ENCODE measurements at regions not wholly inside any gene's neighbourhood (a gene's known extent, or its start where the extent isn't known, plus 50 kb on each side); places are given as distances from the start of the nearest gene placed in this dataset.

DNA sequence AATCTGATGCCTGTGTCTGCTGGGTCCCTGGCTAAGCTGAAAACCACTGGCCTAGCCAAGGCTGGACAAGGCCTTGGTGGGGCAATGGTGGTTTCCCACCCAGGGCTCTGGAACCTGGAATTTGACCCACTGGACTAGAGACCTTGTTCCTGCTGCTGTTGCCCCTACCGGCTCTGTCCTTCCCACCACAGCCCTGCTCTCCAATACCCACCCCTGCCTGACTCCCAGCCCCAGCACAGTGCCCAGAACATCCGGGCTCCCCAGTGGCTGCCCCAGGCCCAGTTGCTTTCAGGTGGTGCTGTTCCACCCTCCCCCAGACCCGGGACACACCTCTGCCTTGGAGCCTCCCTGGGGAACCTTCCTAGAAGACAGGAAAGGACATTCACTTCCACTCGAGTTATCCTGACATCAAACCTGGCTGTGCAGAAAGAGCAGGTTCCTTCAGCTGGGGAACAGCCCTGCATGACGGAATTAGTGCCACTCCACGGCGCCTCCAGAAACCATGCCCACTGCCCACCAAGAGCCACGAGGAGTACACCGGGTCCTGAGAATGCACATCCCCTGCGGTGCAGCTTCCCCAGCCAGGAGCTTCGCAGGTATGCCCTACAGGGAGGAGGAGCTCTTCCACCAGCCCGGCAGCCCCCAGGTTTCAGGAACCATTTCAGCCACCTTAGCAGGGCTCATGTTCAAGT lies 152.8 kb downstream of the OAT start:
- intact Hi-C loops (cut with DNase I): no loop called here
- Histone ChIP-seq H3K4me3 (no peak overlapping the region), H3K4me1 (no peaks in the 10 kb centered on the region), H3K9ac (ENCODE audit: low read depth in 2 of 2, low read length in 2 of 2) (no peak overlapping the region), H3K36me3 (no peaks in the 10 kb centered on the region), H3K9me3 (no peaks in the 10 kb centered on the region), H3K27me3 (no peaks in the 10 kb centered on the region), H3K27ac (no peak overlapping the region)
- TF ChIP-seq CTCF (IDR thresholded peaks at IDR 0.05): no peak
- DNase-seq: no peak

GRCh38 chr10:124265391-124265745 lies 153.4 kb downstream of the OAT start:
- no peak for DNase-seq
- no peaks in the 10 kb centered on the region for H3K4me1 ChIP-seq
- H3K27ac ChIP-seq: no peak overlapping the region
- no peaks in the 10 kb centered on the region for H3K36me3 ChIP-seq
- no peak overlapping the region for H3K4me3 ChIP-seq
- H3K9me3 ChIP-seq: no peaks in the 10 kb centered on the region
- intact Hi-C loops (cut with DNase I): no loop called here
- H3K9ac ChIP-seq (ENCODE audit: low read depth in 2 of 2, low read length in 2 of 2): no peak overlapping the region
- TF ChIP-seq CTCF (IDR thresholded peaks at IDR 0.05): no peak
- H3K27me3 ChIP-seq: no peaks in the 10 kb centered on the region

DNA sequence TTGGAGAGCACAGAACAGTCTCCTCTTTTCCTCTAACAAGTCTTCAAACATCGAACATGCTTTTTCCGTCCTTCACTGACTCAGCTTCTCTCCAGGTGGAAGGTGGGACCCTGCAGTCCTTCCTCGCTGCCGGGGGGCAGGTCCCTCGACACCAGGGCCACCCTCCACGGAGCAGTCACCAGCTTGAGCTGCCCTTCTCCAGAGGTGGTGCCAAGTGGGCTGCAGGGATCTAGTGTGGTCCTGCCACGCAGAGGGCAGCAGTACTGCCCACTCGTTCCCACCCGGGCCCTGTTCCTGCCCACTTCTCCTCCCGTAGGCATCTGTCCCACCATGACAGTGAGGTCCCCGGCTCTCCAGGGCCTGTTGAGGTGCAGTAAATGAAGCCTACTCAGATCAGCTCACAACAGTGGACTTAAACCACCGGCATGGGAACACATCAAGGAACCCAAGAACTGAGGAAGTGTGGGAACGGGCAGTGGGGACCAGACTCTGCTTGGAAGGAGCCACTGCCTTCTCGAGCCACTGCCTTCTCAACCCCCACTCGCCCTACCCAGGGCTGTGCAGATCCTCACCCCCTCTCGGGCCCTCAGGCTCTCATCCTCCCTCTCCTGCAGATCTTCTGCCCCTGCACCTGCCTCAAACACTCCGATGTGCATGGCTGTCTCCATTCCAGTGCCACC lies 153.9 kb downstream of the OAT start:
- Histone ChIP-seq H3K27me3 (no peaks in the 10 kb centered on the region), H3K36me3 (no peaks in the 10 kb centered on the region), H3K4me3 (no peak overlapping the region), H3K27ac (no peak overlapping the region), H3K9ac (ENCODE audit: low read depth in 2 of 2, low read length in 2 of 2) (no peak overlapping the region), H3K9me3 (no peaks in the 10 kb centered on the region), H3K4me1 (no peaks in the 10 kb centered on the region)
- DNase-seq: no peak
- no peak for TF ChIP-seq CTCF (IDR thresholded peaks at IDR 0.05)
- intact Hi-C loops (cut with DNase I): no loop called here

DNA sequence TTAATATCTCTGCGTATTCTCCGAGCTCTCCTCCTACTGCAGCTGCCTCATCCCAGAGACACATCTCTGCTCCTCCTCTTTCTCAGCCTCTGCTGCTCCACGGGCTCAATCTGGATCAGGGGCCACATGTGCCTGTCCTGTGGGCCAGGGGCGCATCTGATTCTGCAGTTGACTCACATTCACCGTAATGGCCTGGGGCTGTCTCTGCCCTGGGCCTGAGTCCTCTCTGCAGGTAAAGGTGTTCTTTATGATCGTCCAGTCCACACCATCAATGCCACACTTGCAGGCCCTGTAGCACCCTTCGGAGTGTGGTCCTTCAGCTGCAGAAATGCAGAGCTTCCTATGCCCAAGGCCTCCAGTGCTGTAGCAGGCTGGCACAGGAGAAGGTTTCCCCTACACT lies 154.5 kb downstream of the OAT start:
- TF ChIP-seq CTCF (IDR thresholded peaks at IDR 0.05): no peak
- Histone ChIP-seq H3K9ac (ENCODE audit: low read depth in 2 of 2, low read length in 2 of 2) (no peak overlapping the region), H3K27me3 (no peaks in the 10 kb centered on the region), H3K9me3 (no peaks in the 10 kb centered on the region), H3K4me3 (no peak overlapping the region), H3K36me3 (no peaks in the 10 kb centered on the region), H3K4me1 (no peaks in the 10 kb centered on the region), H3K27ac (no peak overlapping the region)
- no peak for DNase-seq
- intact Hi-C loops (cut with DNase I): no loop called here

GRCh38 chr10:124263726-124264125 lies 155.0 kb downstream of the OAT start:
- intact Hi-C loops (cut with DNase I): no loop called here
- no peak for TF ChIP-seq CTCF (IDR thresholded peaks at IDR 0.05)
- H3K9ac ChIP-seq (ENCODE audit: low read depth in 2 of 2, low read length in 2 of 2): no peak overlapping the region

More at GRCh38 chr10:124263726-124264125, 155.0 kb downstream of the OAT start:
- Histone ChIP-seq H3K4me1 (no peaks in the 10 kb centered on the region), H3K27ac (no peak overlapping the region), H3K9me3 (no peaks in the 10 kb centered on the region), H3K27me3 (no peaks in the 10 kb centered on the region), H3K4me3 (no peak overlapping the region), H3K36me3 (no peaks in the 10 kb centered on the region)
- no peak for DNase-seq

Measured in colonic mucosa (tissue), 4 donors.